H1 (cell line): ENCODE measurements at regions not wholly inside any gene's neighbourhood (a gene's known extent, or its start where the extent isn't known, plus 50 kb on each side); places are given as distances from the start of the nearest gene placed in this dataset.

ENCODE experiments used
- CTCF ChIP-seq, 3 experiments: IDR thresholded peaks; 1 replicate in 2 of 3; 2 replicates in 1 of 3; pipeline versions ENCODE4 v1.5.1 to v1.6.1; 2011; ENCODE audit warnings: low read length in 3 of 3, mild to moderate bottlenecking in 3 of 3, inconsistent platforms in 2 of 3, low read depth in 1 of 3, moderate library complexity in 1 of 3; ENCODE audit not compliant: insufficient read depth in 1 of 3; ENCODE audit errors: control extremely low read depth in 1 of 3
- POU5F1 ChIP-seq: IDR thresholded peaks from 2 replicates; pipeline ENCODE4 v1.6.1; 2011; ENCODE audit warnings: low read depth, mild to moderate bottlenecking, low read length, moderate library complexity

- TF ChIP-seq CTCF (IDR thresholded peaks at IDR 0.05; ENCODE audit: control extremely low read depth in 1 of 3, insufficient read depth in 1 of 3, low read depth in 1 of 3, low read length in 3 of 3) (no peak), POU5F1 (no peak)
Measured at GRCh38 chr2:62343636-62344337, 147.9 kb downstream of the B3GNT2 start.
